ENCODE measurements at regions not wholly inside any gene's neighbourhood (a gene's known extent, or its start where the extent isn't known, plus 50 kb on each side); places are given as distances from the start of the nearest gene placed in this dataset.

DNA sequence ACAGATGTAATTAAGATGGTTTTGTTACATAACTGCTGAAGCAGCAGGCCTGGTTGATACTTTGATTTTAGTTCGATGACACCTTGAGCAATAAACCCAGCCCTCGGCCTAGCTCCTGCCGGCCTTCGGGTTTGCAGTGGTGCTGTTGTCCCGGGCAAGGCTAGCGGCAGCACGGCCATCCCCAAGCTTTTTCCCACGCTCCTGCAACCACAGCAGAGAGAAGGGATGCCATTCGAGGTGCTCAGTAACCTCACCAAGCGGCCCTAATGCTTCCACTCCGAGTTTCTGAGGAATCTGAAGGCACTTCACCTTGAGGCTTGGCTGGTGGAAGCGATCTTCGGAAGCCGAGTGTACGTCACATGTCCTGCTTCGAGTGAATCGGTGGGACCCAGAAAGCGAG is 182.1 kb downstream of the NAF1 start (continued):
- TF ChIP-seq, protein P1, sequence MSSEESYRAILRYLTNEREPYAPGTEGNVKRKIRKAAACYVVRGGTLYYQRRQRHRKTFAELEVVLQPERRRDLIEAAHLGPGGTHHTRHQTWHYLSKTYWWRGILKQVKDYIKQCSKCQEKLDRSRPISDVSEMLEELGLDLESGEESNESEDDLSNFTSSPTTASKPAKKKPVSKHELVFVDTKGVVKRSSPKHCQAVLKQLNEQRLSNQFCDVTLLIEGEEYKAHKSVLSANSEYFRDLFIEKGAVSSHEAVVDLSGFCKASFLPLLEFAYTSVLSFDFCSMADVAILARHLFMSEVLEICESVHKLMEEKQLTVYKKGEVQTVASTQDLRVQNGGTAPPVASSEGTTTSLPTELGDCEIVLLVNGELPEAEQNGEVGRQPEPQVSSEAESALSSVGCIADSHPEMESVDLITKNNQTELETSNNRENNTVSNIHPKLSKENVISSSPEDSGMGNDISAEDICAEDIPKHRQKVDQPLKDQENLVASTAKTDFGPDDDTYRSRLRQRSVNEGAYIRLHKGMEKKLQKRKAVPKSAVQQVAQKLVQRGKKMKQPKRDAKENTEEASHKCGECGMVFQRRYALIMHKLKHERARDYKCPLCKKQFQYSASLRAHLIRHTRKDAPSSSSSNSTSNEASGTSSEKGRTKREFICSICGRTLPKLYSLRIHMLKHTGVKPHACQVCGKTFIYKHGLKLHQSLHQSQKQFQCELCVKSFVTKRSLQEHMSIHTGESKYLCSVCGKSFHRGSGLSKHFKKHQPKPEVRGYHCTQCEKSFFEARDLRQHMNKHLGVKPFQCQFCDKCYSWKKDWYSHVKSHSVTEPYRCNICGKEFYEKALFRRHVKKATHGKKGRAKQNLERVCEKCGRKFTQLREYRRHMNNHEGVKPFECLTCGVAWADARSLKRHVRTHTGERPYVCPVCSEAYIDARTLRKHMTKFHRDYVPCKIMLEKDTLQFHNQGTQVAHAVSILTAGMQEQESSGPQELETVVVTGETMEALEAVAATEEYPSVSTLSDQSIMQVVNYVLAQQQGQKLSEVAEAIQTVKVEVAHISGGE (CRISPR knock-in tag; IDR thresholded peaks at IDR 0.05) = no peak
- TF ChIP-seq MTA3 (IDR thresholded peaks at IDR 0.05; ENCODE audit: borderline replicate concordance, low read length) = no peak
- no peak for TF ChIP-seq RAD21 (IDR thresholded peaks at IDR 0.05; ENCODE audit: insufficient read depth, low read depth, low read length)
- TF ChIP-seq MTA2 (IDR thresholded peaks at IDR 0.05; ENCODE audit: low read depth) = no peak
- no peak for TF ChIP-seq ZBED1 (IDR thresholded peaks at IDR 0.05; ENCODE audit: borderline replicate concordance)
- TF ChIP-seq TCF12 (IDR thresholded peaks at IDR 0.05; ENCODE audit: low read depth, low read length) = no peak
- TF ChIP-seq BMI1 (IDR thresholded peaks at IDR 0.05; ENCODE audit: borderline replicate concordance) = no peak
- TF ChIP-seq RB1 (IDR thresholded peaks at IDR 0.05; ENCODE audit: borderline replicate concordance) = no peak
- TF ChIP-seq JUNB (IDR thresholded peaks at IDR 0.05) = no peak

DNA sequence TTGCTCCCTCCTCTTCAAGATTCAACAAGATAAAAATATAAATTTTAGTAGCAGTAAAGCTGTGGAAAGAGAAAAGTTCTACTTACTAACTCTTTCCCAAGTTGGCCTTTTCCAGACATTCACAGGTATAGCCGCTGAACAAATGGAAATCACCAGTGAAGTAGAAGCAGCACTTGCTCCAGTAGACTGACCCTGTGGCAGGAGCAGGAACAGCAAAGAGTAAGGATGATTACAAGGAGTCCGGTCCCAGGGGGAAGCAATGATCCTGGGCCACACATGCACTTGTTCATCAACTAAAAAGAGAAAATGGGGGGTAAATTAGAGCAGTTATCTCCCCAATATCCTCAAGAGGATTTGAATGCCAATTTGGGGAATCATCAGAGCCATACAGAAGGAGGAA is 184.9 kb downstream of the NAF1 start:
- H3K27me3 ChIP-seq (replicated peaks in 1 of 2; ENCODE audit: control insufficient read depth in 2 of 2, insufficient read depth in 2 of 2, low read length in 1 of 2) = no peaks in the 10 kb centered on the region
- H4K20me1 ChIP-seq (ENCODE audit: control insufficient read depth, insufficient read depth) = no peaks in the 10 kb centered on the region
- BruUV-seq (replicated peaks) = no TSS peak
- whole genome bisulfite sequencing (ENCODE audit: insufficient coverage, insufficient replicate concordance, low lambda C conversion rate, missing lambda C conversion rate) = 20% methylated on average over 2 of the region's 2 CpGs
- ChIA-PET POLR2A (no interaction called here), RAD21 (ENCODE audit: unreplicated experiment) (no interaction called here), SMC1A (ENCODE audit: uncharacterized antibody, unreplicated experiment) (no interaction called here), CTCF (no interaction called here)
- no peak overlapping the region for H3K4me3 ChIP-seq
- intact Hi-C loops (cut with micrococcal nuclease; ENCODE audit: unreplicated experiment) = no loop called here
- H3K79me2 ChIP-seq (ENCODE audit: control insufficient read depth, insufficient read depth, low read length) = no peaks in the 10 kb centered on the region
- no peaks in the 10 kb centered on the region for H3K9me3 ChIP-seq (replicated peaks; ENCODE audit: control insufficient read depth, insufficient read depth, low read length)
- DNase-seq (ENCODE audit: low read depth, low spot score) (no peak), FAIRE-seq (no peak), ATAC-seq (no peak)
- H3K4me2 ChIP-seq (ENCODE audit: control insufficient read depth, insufficient read depth) = no peak overlapping the region
- no peak overlapping the region for H3K9ac ChIP-seq (ENCODE audit: control insufficient read depth, insufficient read depth, low read length)
- no peaks in the 10 kb centered on the region for H3K4me1 ChIP-seq (ENCODE audit: control insufficient read depth, insufficient read depth, low read length)
- no peaks in the 10 kb centered on the region for H3K36me3 ChIP-seq (ENCODE audit: control insufficient read depth in 2 of 2, insufficient read depth in 2 of 2, low read length in 1 of 2)
- H2AFZ ChIP-seq (ENCODE audit: control insufficient read depth, low read depth, low read length) = no peak overlapping the region
- H3K27ac ChIP-seq (ENCODE audit: control insufficient read depth, insufficient read depth) = no peak overlapping the region
- in situ Hi-C loops (cut with MboI) = no loop called here
- TF ChIP-seq RCOR1 (conservative IDR thresholded peaks at IDR 0.05; ENCODE audit: low read depth, low read length) = no peak
- no peak for TF ChIP-seq POLR2A (IDR thresholded peaks at IDR 0.05; ENCODE audit: low read depth, low read length)
- TF ChIP-seq, protein P2, sequence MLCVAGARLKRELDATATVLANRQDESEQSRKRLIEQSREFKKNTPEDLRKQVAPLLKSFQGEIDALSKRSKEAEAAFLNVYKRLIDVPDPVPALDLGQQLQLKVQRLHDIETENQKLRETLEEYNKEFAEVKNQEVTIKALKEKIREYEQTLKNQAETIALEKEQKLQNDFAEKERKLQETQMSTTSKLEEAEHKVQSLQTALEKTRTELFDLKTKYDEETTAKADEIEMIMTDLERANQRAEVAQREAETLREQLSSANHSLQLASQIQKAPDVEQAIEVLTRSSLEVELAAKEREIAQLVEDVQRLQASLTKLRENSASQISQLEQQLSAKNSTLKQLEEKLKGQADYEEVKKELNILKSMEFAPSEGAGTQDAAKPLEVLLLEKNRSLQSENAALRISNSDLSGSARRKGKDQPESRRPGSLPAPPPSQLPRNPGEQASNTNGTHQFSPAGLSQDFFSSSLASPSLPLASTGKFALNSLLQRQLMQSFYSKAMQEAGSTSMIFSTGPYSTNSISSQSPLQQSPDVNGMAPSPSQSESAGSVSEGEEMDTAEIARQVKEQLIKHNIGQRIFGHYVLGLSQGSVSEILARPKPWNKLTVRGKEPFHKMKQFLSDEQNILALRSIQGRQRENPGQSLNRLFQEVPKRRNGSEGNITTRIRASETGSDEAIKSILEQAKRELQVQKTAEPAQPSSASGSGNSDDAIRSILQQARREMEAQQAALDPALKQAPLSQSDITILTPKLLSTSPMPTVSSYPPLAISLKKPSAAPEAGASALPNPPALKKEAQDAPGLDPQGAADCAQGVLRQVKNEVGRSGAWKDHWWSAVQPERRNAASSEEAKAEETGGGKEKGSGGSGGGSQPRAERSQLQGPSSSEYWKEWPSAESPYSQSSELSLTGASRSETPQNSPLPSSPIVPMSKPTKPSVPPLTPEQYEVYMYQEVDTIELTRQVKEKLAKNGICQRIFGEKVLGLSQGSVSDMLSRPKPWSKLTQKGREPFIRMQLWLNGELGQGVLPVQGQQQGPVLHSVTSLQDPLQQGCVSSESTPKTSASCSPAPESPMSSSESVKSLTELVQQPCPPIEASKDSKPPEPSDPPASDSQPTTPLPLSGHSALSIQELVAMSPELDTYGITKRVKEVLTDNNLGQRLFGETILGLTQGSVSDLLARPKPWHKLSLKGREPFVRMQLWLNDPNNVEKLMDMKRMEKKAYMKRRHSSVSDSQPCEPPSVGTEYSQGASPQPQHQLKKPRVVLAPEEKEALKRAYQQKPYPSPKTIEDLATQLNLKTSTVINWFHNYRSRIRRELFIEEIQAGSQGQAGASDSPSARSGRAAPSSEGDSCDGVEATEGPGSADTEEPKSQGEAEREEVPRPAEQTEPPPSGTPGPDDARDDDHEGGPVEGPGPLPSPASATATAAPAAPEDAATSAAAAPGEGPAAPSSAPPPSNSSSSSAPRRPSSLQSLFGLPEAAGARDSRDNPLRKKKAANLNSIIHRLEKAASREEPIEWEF (IDR thresholded peaks at IDR 0.05; ENCODE audit: insufficient replicate concordance, low read depth, low read length) = no peak
- TF ChIP-seq, protein P3, sequence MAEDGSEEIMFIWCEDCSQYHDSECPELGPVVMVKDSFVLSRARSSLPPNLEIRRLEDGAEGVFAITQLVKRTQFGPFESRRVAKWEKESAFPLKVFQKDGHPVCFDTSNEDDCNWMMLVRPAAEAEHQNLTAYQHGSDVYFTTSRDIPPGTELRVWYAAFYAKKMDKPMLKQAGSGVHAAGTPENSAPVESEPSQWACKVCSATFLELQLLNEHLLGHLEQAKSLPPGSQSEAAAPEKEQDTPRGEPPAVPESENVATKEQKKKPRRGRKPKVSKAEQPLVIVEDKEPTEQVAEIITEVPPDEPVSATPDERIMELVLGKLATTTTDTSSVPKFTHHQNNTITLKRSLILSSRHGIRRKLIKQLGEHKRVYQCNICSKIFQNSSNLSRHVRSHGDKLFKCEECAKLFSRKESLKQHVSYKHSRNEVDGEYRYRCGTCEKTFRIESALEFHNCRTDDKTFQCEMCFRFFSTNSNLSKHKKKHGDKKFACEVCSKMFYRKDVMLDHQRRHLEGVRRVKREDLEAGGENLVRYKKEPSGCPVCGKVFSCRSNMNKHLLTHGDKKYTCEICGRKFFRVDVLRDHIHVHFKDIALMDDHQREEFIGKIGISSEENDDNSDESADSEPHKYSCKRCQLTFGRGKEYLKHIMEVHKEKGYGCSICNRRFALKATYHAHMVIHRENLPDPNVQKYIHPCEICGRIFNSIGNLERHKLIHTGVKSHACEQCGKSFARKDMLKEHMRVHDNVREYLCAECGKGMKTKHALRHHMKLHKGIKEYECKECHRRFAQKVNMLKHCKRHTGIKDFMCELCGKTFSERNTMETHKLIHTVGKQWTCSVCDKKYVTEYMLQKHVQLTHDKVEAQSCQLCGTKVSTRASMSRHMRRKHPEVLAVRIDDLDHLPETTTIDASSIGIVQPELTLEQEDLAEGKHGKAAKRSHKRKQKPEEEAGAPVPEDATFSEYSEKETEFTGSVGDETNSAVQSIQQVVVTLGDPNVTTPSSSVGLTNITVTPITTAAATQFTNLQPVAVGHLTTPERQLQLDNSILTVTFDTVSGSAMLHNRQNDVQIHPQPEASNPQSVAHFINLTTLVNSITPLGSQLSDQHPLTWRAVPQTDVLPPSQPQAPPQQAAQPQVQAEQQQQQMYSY (CRISPR knock-in tag; IDR thresholded peaks at IDR 0.05) = no peak

Data from GM12878 (cell line).